ENCODE measurements at regions not wholly inside any gene's neighbourhood (a gene's known extent, or its start where the extent isn't known, plus 50 kb on each side); places are given as distances from the start of the nearest gene placed in this dataset.
"Not testable (repeated sequence)": the region's sequence is repeated elsewhere in the genome, so short reads cannot be mapped to it uniquely, and the experiment has no call there.

DNA sequence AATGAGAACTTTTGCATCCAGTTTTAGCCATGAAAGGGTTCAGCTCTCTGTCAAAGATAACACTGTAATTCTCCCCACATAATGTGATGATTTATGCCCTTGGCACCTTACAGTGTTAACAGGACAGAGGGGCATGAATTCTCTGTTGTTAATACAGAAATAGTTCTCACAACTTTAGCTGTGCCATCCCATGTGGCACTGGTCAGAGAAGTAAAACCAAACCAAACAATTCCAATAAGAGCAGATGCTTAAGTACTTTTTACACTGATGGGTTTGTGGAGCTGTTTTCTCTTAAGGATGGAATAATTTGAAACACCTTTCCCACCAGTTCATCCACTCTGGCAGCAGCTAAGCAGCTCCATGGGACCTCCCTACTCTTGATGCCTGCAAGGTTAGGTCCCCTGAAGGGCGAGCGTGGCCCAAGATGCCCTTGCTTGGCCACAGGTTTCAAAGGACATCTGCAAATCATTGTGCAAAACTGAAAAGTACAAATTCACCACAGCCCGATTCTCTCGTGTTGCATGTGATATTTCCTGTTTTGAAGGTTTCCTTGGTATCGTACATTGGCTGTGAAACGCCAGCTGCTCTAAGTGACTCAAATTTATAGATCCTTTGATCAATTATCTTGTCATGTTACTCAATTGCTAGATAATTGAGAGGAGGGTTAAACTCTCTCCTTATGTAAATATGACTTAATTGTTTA, 82.5 kb upstream of the CREB5 start:
- DNase-seq (ENCODE audit: low read depth): no peak

DNA sequence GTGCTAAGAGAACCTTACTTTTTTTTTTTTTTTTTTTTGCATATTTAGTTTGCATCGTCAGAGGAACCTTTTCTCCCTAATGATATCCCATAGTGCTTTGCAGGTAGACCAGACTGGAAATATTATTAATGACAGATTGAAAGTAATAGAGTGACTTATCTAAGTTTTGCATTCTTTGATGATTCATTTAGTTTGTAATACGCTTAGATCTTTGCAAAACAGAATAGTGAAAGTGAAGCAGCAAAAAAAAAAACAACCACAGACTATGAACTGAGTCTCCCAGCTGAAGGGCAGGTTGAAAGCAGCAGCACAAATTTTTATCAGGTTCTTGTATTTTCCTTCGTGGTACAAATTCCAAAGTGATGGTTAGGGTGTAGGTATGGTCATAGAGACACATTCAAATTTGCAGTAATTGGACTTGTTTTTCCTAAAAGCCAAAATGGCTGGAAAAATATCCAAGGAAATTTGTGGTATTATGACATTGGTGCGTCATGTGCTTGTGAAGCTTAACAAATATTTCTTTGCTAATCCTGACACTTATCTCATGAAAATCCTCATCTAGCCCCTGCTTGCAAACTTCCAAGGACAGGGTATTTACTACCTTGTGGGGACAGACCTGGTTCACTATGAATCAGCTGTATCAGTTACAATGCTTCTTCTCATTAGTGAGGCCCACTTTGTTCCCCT, 81.8 kb upstream of the CREB5 start:
- no peak for DNase-seq (ENCODE audit: low read depth)

DNA sequence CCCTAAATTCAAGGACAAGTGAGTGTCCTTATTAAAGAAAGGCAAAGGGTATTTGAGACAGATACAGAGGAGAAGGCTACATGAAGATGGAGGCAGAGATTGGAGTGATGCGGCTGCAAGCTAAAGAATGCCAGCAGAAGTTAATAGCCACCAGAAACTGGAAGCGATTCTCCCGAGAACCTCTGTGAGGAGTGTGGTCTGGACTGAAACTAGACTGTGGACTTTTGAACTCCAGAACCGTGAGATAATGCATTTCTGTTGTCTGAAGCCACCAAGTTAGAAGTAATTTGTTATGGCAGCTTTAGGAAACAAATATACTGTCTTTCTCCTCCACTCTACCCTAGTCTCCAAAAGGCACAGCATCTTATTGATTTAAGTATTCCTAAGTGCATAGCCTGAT, 80.3 kb upstream of the CREB5 start:
- no peak for DNase-seq (ENCODE audit: low read depth)

GRCh38 chr7:28333548-28333947, 78.8 kb upstream of the CREB5 start:
- not testable (repeated sequence) for DNase-seq (ENCODE audit: low read depth)

DNA sequence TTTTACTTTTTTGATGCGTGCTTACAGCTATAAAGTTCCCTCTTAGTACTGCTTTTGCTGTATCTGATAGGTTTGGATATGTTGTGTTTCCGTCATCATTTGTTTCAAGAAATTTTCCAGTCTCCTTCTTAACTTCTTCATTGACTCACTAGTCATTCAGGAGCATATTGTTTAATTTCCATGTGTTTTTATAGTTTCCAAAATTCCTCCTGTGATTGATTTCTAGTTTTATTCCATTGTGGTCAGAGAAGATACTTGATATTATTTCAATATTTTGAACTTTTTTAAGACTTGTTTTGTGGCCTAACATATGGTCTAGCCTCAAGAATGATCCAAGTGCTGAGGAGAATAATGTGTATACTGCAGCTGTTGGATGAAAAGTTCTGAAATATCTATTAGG, 75.5 kb upstream of the CREB5 start:
- DNase-seq (ENCODE audit: low read depth): no peak

DNA sequence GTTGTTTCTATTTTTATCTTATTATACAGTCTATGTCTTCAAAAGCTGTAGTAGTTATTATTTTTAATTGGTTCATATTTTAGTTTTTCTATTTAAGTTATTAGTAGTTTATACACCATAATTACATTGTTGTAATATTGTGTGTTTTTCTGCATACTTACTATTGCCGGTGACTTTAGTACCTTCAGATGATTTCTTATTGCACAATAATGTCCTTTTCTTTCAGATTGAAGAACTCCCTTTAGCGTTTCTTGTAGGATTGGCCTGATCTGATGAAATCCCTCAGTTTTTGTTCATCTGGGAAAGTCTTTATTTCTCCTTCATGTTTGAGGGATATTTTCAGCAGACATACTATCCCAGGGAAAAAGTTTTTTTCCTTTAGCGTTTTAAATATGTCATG, 74.3 kb upstream of the CREB5 start:
- DNase-seq (ENCODE audit: low read depth): no peak

- DNase-seq (ENCODE audit: low read depth): no peak
Measured at GRCh38 chr7:28343462-28343861, 68.9 kb upstream of the CREB5 start.

- no peak for DNase-seq (ENCODE audit: low read depth)
Measured at GRCh38 chr7:28346256-28346655, 66.1 kb upstream of the CREB5 start.

DNA sequence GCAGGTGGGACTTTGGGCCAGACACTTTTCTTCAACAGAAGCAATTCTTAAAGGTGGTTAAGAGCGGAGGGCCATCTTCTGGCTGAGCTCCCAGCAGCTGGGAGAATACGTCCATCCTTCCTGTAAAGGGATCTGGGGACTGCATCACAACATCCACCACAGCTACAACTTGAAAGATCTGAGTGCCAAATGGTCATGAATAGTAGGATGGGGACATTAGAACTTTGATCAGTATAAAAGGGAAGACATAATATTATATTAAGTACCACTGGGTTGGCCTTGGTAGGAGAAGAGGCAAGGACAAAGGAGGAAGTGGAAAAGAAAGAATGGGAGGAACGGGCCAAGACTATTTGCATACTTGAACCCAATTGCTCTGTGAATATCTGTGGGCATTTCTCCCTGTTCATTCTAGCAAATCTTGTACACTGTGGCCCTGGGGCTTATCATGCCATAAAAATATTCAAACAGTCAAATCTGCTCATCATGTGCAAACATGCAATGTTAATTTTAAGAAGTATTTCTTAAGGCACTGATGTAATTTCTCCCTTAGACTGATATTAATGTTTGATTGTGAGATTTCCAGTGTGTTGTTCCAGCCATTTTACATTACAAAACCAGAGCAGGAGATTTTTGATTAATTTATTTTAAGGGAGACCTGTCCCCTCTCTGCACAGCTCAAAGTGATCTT, 65.5 kb upstream of the CREB5 start:
- DNase-seq (ENCODE audit: low read depth): no peak

DNA sequence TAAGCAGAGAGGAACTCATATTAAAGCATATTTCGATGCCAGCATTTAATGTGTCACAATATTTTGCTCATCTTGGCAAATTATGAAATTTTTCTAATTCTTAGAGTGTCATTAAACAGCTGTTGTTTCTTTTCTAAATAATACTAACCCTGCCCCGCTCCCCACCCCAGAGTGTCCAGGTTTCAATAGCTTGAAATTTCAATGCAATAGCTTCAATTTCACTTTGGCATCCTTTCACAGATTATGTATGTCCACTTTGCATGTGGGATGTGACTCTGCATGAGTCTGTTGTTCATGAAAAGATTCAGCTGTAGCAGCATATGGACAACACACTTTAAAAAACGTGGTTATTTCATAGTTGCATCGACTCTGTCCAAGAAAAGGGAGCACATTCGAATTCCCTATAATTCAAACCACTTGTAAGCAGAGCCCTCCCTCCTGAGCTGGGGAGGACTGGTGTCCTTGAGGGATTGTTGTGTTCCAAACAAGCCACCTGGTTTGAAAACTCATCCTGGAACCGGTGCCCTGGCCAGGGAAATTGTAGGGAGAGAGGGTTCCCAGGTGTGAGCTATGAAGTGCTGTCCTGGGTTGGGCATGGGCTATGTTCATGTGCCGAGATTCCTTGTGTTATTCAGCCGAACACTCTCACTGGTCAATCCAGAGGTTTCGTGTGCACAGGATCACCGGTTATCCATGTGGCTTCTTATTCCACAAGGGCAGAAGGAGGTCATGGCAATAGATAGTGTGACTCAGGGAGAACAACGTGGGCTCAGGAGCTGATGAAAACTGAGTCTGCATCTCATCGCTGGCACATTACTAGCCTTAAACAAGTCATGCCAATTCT, 64.6 kb upstream of the CREB5 start:
- DNase-seq (ENCODE audit: low read depth): peak; percentile 51

DNA sequence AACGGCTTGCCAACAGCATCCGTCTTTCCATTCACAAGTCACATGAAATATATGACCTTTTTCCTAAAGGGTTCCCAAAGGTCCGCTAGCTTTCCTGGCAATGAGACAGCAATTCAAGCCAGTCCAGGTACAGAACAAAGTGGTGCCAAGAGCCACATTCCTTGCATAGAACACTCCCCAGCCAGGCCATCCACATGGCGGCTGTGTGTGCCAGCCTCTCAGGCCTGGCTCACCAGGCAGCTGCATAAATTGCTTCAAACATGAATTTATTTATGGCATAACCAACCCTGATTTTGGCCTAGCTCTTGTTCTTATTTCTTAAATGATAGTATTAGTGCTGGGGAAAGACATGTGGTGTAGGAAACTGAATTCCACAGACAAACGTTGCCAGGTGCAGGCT, 63.7 kb upstream of the CREB5 start:
- no peak for DNase-seq (ENCODE audit: low read depth)

DNA sequence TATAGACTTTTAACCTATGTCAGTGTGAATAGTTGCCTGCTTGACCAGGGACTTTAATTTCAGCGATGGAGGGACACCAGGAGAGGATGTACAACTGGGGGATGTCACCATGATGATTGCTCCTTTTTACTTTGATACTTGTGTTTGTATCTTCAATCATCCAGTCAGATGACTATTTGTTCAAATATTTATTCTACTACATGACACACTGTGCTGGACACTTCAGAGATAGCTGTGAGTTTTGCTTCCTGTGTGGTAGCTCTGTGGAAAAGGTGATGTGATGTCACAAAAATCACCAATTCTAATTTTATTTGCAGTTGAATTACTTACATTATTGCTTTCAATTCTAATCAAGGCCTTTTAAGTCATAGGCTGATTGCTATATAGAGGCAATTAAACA, 62.7 kb upstream of the CREB5 start:
- DNase-seq (ENCODE audit: low read depth): no peak

GRCh38 chr7:28350662-28351061, 61.7 kb upstream of the CREB5 start:
- no peak for DNase-seq (ENCODE audit: low read depth)

- DNase-seq (ENCODE audit: low read depth): no peak
Measured at GRCh38 chr7:28351450-28351849, 60.9 kb upstream of the CREB5 start.

GRCh38 chr7:28354601-28355402, 57.5 kb upstream of the CREB5 start:
- DNase-seq (ENCODE audit: low read depth): peak; percentile 80

GRCh38 chr7:28355635-28356319, 56.5 kb upstream of the CREB5 start:
- DNase-seq (ENCODE audit: low read depth): no peak

- no peak for DNase-seq (ENCODE audit: low read depth)
Measured at GRCh38 chr7:28356619-28357018, 55.7 kb upstream of the CREB5 start.

DNA sequence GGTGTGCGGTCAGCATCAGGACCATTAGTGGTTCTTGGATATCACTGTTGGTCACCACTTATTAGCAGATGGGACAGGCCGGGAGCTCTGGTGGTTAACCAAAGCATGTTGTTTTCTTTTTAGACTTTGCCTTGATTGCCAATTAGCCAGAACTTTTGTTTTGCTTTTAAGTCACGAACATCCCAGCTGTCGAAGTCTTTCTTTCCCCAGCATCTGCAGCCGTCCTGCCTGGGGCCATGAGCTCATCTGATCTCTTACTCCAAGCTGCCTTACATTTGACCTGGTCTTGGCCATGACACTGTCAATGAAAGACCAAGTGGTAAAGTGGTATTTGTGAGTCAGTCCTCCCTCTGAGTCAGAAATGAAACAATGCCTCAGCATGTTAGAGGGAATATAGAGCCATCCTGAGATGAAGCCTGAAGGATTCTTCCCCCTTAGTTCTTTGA, 53.9 kb upstream of the CREB5 start:
- peak; percentile 69 for DNase-seq (ENCODE audit: low read depth)

DNA sequence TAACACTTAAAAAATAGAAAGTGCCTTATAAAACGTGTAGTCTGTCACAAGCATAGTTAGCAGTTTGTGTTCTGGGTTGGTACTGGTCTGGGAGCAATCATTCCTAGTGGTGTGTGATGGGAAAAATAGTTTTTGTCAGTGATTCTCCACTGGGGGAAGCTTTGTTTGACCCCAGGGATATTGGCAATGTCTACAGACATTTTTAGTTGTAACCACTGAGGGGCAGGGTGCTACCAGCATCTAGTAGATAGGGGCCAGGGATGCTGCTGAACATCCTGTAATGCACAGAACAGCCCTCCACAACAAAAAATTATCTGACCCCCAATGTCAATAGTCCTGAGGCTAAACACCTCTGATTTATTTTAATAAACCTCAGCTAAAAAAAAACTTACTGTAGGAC, 51.6 kb upstream of the CREB5 start:
- no peak for DNase-seq (ENCODE audit: low read depth)

GRCh38 chr7:28361551-28361950, 50.8 kb upstream of the CREB5 start:
- DNase-seq (ENCODE audit: low read depth): no peak

GRCh38 chr7:28362182-28362581, 50.1 kb upstream of the CREB5 start:
- no peak for DNase-seq (ENCODE audit: low read depth)
